ENCODE measurements at regions not wholly inside any gene's neighbourhood (a gene's known extent, or its start where the extent isn't known, plus 50 kb on each side); places are given as distances from the start of the nearest gene placed in this dataset.

DNA sequence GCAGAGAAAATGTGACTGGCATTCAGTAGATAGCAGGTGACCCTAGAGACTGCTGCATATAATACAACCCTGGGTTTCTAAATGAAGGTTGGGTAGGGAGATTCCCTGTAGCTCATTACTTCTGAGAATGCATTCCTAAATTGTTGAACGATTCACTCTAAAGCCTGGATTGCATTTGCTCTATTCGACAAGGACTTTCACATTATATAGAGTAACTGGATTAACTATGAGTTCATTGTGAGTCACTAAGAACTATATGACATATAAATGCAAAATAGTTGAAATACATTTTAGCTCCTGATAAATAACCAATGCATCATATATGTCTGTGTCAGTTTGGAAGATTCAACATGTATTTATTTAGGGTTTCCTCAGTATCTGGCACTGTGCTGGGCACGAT lies 294.7 kb upstream of the CCDC54 start:
- H2AFZ ChIP-seq, result no peak overlapping the region
- H3K27ac Mint-ChIP-seq, result no peak overlapping the region
- TF ChIP-seq, protein P1, sequence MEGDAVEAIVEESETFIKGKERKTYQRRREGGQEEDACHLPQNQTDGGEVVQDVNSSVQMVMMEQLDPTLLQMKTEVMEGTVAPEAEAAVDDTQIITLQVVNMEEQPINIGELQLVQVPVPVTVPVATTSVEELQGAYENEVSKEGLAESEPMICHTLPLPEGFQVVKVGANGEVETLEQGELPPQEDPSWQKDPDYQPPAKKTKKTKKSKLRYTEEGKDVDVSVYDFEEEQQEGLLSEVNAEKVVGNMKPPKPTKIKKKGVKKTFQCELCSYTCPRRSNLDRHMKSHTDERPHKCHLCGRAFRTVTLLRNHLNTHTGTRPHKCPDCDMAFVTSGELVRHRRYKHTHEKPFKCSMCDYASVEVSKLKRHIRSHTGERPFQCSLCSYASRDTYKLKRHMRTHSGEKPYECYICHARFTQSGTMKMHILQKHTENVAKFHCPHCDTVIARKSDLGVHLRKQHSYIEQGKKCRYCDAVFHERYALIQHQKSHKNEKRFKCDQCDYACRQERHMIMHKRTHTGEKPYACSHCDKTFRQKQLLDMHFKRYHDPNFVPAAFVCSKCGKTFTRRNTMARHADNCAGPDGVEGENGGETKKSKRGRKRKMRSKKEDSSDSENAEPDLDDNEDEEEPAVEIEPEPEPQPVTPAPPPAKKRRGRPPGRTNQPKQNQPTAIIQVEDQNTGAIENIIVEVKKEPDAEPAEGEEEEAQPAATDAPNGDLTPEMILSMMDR (conservative IDR thresholded peaks at IDR 0.05; ENCODE audit: low read depth in 2 of 2), result no peak
- TF ChIP-seq NANOG (IDR thresholded peaks at IDR 0.05; ENCODE audit: borderline replicate concordance) (no peak), CREB1 (CRISPR knock-in tag; IDR thresholded peaks at IDR 0.05; ENCODE audit: low read depth) (no peak)

DNA sequence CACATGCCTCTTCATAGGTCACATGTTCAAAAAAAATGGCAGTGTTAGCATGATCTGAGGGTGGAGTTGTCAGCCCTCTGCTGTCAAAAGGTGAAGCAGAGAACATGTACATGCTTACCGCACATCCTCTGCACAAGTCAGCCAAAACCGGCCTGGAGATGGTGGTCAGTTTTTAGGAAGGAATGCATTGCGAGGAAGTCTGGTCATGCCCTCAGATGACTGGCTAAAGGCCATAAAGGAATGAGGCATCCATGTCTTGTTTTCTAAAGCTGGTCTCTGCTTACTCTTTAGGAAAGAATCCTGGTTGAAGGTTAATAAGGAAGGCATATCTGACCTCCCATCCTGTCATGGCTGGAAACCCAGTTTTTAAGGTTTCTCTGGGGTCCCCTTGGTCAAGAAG lies 292.0 kb upstream of the CCDC54 start:
- H3K36me3 Mint-ChIP-seq (ENCODE audit: low read depth), result no peaks in the 10 kb centered on the region
- H3K27me3 Mint-ChIP-seq (ENCODE audit: insufficient read depth, low read depth, poor library complexity), result no peaks in the 10 kb centered on the region
- Histone ChIP-seq H3K27ac (ENCODE audit: low read depth) (no peak overlapping the region), H3K4me2 (no peak overlapping the region), H3K4me3 (no peak overlapping the region), H3F3A (replicated peaks; ENCODE audit: low read depth) (no peaks in the 10 kb centered on the region), H2AFZ (0 out of 2 replicates have a peak overlapping the region, but pooled peaks have one; percentile 74), H3K79me2 (replicated peaks; ENCODE audit: insufficient read depth) (no peaks in the 10 kb centered on the region), H3K27me3 (ENCODE audit: insufficient read depth) (no peaks in the 10 kb centered on the region), H4K20me1 (replicated peaks; ENCODE audit: insufficient read depth) (no peaks in the 10 kb centered on the region), H3K9me2 (ENCODE audit: insufficient read depth) (peaks cover 11% of the 10 kb centered on the region), H3K36me3 (ENCODE audit: insufficient read depth) (no peaks in the 10 kb centered on the region), H3K4me1 (ENCODE audit: insufficient read depth) (no peaks in the 10 kb centered on the region)
- DNase-seq (ENCODE audit: low spot score), result no peak
- H3K27ac Mint-ChIP-seq, result no peak overlapping the region
- no peaks in the 10 kb centered on the region for H3K9me3 Mint-ChIP-seq
- H3K4me1 Mint-ChIP-seq, result no peaks in the 10 kb centered on the region
- H3K4me3 Mint-ChIP-seq, result no peak overlapping the region
- ATAC-seq, result no peak
- TF ChIP-seq CREB1 (CRISPR knock-in tag; IDR thresholded peaks at IDR 0.05; ENCODE audit: low read depth) (no peak), EZH2 (IDR thresholded peaks at IDR 0.05; ENCODE audit: low read depth, unreplicated experiment) (no peak), EZH2phosphoT487 (IDR thresholded peaks at IDR 0.05; ENCODE audit: unreplicated experiment) (no peak), POLR2AphosphoS5 (IDR thresholded peaks at IDR 0.05; ENCODE audit: low read depth) (no peak), JUNB (IDR thresholded peaks at IDR 0.05; ENCODE audit: unreplicated experiment) (no peak)
- TF ChIP-seq, protein P2, sequence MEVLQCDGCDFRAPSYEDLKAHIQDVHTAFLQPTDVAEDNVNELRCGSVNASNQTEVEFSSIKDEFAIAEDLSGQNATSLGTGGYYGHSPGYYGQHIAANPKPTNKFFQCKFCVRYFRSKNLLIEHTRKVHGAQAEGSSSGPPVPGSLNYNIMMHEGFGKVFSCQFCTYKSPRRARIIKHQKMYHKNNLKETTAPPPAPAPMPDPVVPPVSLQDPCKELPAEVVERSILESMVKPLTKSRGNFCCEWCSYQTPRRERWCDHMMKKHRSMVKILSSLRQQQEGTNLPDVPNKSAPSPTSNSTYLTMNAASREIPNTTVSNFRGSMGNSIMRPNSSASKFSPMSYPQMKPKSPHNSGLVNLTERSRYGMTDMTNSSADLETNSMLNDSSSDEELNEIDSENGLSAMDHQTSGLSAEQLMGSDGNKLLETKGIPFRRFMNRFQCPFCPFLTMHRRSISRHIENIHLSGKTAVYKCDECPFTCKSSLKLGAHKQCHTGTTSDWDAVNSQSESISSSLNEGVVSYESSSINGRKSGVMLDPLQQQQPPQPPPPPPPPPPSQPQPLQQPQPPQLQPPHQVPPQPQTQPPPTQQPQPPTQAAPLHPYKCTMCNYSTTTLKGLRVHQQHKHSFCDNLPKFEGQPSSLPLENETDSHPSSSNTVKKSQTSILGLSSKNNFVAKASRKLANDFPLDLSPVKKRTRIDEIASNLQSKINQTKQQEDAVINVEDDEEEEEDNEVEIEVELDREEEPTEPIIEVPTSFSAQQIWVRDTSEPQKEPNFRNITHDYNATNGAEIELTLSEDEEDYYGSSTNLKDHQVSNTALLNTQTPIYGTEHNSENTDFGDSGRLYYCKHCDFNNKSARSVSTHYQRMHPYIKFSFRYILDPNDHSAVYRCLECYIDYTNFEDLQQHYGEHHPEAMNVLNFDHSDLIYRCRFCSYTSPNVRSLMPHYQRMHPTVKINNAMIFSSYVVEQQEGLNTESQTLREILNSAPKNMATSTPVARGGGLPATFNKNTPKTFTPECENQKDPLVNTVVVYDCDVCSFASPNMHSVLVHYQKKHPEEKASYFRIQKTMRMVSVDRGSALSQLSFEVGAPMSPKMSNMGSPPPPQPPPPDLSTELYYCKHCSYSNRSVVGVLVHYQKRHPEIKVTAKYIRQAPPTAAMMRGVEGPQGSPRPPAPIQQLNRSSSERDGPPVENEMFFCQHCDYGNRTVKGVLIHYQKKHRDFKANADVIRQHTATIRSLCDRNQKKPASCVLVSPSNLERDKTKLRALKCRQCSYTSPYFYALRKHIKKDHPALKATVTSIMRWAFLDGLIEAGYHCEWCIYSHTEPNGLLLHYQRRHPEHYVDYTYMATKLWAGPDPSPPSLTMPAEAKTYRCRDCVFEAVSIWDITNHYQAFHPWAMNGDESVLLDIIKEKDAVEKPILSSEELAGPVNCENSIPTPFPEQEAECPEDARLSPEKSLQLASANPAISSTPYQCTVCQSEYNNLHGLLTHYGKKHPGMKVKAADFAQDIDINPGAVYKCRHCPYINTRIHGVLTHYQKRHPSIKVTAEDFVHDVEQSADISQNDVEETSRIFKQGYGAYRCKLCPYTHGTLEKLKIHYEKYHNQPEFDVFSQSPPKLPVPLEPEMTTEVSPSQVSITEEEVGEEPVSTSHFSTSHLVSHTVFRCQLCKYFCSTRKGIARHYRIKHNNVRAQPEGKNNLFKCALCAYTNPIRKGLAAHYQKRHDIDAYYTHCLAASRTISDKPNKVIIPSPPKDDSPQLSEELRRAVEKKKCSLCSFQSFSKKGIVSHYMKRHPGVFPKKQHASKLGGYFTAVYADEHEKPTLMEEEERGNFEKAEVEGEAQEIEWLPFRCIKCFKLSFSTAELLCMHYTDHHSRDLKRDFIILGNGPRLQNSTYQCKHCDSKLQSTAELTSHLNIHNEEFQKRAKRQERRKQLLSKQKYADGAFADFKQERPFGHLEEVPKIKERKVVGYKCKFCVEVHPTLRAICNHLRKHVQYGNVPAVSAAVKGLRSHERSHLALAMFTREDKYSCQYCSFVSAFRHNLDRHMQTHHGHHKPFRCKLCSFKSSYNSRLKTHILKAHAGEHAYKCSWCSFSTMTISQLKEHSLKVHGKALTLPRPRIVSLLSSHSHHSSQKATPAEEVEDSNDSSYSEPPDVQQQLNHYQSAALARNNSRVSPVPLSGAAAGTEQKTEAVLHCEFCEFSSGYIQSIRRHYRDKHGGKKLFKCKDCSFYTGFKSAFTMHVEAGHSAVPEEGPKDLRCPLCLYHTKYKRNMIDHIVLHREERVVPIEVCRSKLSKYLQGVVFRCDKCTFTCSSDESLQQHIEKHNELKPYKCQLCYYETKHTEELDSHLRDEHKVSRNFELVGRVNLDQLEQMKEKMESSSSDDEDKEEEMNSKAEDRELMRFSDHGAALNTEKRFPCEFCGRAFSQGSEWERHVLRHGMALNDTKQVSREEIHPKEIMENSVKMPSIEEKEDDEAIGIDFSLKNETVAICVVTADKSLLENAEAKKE (CRISPR knock-in tag; IDR thresholded peaks at IDR 0.05), result no peak
- TF ChIP-seq, protein P3, sequence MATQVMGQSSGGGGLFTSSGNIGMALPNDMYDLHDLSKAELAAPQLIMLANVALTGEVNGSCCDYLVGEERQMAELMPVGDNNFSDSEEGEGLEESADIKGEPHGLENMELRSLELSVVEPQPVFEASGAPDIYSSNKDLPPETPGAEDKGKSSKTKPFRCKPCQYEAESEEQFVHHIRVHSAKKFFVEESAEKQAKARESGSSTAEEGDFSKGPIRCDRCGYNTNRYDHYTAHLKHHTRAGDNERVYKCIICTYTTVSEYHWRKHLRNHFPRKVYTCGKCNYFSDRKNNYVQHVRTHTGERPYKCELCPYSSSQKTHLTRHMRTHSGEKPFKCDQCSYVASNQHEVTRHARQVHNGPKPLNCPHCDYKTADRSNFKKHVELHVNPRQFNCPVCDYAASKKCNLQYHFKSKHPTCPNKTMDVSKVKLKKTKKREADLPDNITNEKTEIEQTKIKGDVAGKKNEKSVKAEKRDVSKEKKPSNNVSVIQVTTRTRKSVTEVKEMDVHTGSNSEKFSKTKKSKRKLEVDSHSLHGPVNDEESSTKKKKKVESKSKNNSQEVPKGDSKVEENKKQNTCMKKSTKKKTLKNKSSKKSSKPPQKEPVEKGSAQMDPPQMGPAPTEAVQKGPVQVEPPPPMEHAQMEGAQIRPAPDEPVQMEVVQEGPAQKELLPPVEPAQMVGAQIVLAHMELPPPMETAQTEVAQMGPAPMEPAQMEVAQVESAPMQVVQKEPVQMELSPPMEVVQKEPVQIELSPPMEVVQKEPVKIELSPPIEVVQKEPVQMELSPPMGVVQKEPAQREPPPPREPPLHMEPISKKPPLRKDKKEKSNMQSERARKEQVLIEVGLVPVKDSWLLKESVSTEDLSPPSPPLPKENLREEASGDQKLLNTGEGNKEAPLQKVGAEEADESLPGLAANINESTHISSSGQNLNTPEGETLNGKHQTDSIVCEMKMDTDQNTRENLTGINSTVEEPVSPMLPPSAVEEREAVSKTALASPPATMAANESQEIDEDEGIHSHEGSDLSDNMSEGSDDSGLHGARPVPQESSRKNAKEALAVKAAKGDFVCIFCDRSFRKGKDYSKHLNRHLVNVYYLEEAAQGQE (IDR thresholded peaks at IDR 0.05; ENCODE audit: unreplicated experiment), result no peak
- TF ChIP-seq, protein P4, sequence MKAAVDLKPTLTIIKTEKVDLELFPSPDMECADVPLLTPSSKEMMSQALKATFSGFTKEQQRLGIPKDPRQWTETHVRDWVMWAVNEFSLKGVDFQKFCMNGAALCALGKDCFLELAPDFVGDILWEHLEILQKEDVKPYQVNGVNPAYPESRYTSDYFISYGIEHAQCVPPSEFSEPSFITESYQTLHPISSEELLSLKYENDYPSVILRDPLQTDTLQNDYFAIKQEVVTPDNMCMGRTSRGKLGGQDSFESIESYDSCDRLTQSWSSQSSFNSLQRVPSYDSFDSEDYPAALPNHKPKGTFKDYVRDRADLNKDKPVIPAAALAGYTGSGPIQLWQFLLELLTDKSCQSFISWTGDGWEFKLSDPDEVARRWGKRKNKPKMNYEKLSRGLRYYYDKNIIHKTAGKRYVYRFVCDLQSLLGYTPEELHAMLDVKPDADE (IDR thresholded peaks at IDR 0.05), result no peak

More for the DNA sequence above, 294.7 kb upstream of the CCDC54 start:
- Mint-ChIP-seq H3K4me1 (no peaks in the 10 kb centered on the region), H3K4me3 (no peak overlapping the region), H3K36me3 (ENCODE audit: low read depth) (no peaks in the 10 kb centered on the region), H3K27me3 (ENCODE audit: insufficient read depth, low read depth, poor library complexity) (no peaks in the 10 kb centered on the region), H3K9me3 (no peaks in the 10 kb centered on the region)
- H3K9me2 ChIP-seq (ENCODE audit: insufficient read depth), result peaks cover 7% of the 10 kb centered on the region; the same call in 1 of the 2 replicates
- DNase-seq (ENCODE audit: low spot score) (no peak), ATAC-seq (no peak)
- no peak overlapping the region for H3K4me2 ChIP-seq
- no peaks in the 10 kb centered on the region for H4K20me1 ChIP-seq (replicated peaks; ENCODE audit: insufficient read depth)
- H3K4me1 ChIP-seq (ENCODE audit: insufficient read depth), result no peaks in the 10 kb centered on the region
- H3K4me3 ChIP-seq, result no peak overlapping the region
- no peaks in the 10 kb centered on the region for H3K79me2 ChIP-seq (replicated peaks; ENCODE audit: insufficient read depth)
- no peaks in the 10 kb centered on the region for H3K36me3 ChIP-seq (ENCODE audit: insufficient read depth)
- no peak overlapping the region for H3K27ac ChIP-seq (ENCODE audit: low read depth)
- H3F3A ChIP-seq (replicated peaks; ENCODE audit: low read depth), result no peaks in the 10 kb centered on the region
- no peaks in the 10 kb centered on the region for H3K27me3 ChIP-seq (ENCODE audit: insufficient read depth)

Measured in GM23338 (cell line).